CD4-positive, alpha-beta T cell (primary cell): ENCODE measurements at regions not wholly inside any gene's neighbourhood (a gene's known extent, or its start where the extent isn't known, plus 50 kb on each side); places are given as distances from the start of the nearest gene placed in this dataset.

Source experiments
- ATAC-seq: fragments of 200-7000 bp; cut with Tn5 transposase; one replicate; pipeline ENCODE4 v1.10.0; 2022; ENCODE audit warnings: mild to moderate bottlenecking; ENCODE audit not compliant: poor library complexity
- CTCF ChIA-PET: fragments of 350-600 bp; sonication (Branson Sonifier 250); formaldehyde crosslinking; loops from one replicate; lab custom pipeline; 2021; ENCODE audit warnings: antibody characterized with exemption, inconsistent platforms; lab: Charles Lee
- POLR2A ChIA-PET: fragments of 350-600 bp; sonication (Branson Sonifier 250); formaldehyde crosslinking; loops from one replicate; lab custom pipeline; 2021; ENCODE audit warnings: antibody characterized with exemption, inconsistent platforms; lab: Charles Lee
- DNase-seq, 14 experiments: peaks; one replicate each; pipeline ENCODE4 v3.0.0-alpha.2; 2013 to 2020; ENCODE audit warnings: mixed read lengths in 2 of 14
- H3K27ac ChIP-seq, 2 donors: one replicate each; pipeline versions ENCODE4 v1.5.1 to v1.7.0; 2013; ENCODE audit warnings: low read length in 2 of 2, low read depth in 1 of 2, mild to moderate bottlenecking in 1 of 2
- H3K27me3 ChIP-seq, 2 experiments: 1 replicate in 1 of 2; 2 replicates in 1 of 2; pipeline versions ENCODE4 v1.6.1 to v1.7.0; 2013; ENCODE audit warnings: low read length in 2 of 2, control low read depth in 1 of 2, mild to moderate bottlenecking in 1 of 2, moderate library complexity in 1 of 2; ENCODE audit not compliant: insufficient read depth in 2 of 2, control insufficient read depth in 1 of 2
- H3K36me3 ChIP-seq: one replicate; pipeline ENCODE4 v1.6.1; 2013; ENCODE audit warnings: low read length, control low read depth; ENCODE audit not compliant: insufficient read depth
- H3K4me1 ChIP-seq: one replicate; pipeline ENCODE4 v1.6.1; 2013; ENCODE audit warnings: low read length, control low read depth; ENCODE audit not compliant: insufficient read depth
- H3K4me3 ChIP-seq: one replicate; pipeline ENCODE4 v1.5.1; 2013; ENCODE audit warnings: mild to moderate bottlenecking, low read length, moderate library complexity
- H3K9me3 ChIP-seq, 2 experiments: 1 replicate in 1 of 2; 2 replicates in 1 of 2; pipeline versions ENCODE4 v1.6.1 to v1.7.0; 2013; ENCODE audit warnings: low read length in 2 of 2, mild to moderate bottlenecking in 2 of 2, control low read depth in 1 of 2, moderate library complexity in 1 of 2; ENCODE audit not compliant: control insufficient read depth in 1 of 2, insufficient read depth in 1 of 2
- H3K27ac Mint-ChIP-seq: one replicate; pipeline ENCODE4 v1.8.0; 2020; ENCODE audit warnings: mixed read lengths
- H3K27me3 Mint-ChIP-seq: one replicate; pipeline ENCODE4 v1.8.0; 2021; ENCODE audit warnings: mixed read lengths
- H3K36me3 Mint-ChIP-seq: one replicate; pipeline ENCODE4 v1.8.0; 2021; ENCODE audit warnings: low read depth, mixed read lengths
- H3K4me1 Mint-ChIP-seq: one replicate; pipeline ENCODE4 v1.8.0; 2021; ENCODE audit warnings: low read depth, mixed read lengths
- H3K4me3 Mint-ChIP-seq: one replicate; pipeline ENCODE4 v1.8.0; 2020; ENCODE audit warnings: mild to moderate bottlenecking, mixed read lengths
- H3K9me3 Mint-ChIP-seq: one replicate; pipeline ENCODE4 v1.8.0; 2020; ENCODE audit warnings: mixed read lengths
- CTCF ChIP-seq: fragments of 200-600 bp; IDR thresholded peaks from one replicate; pipeline ENCODE4 v1.8.0; 2022; ENCODE audit warnings: antibody characterized with exemption, mild to moderate bottlenecking
- intact Hi-C, 2 experiments: fragments of 100-400 bp; cut with DNase I in 1 of 2; cut with micrococcal nuclease in 1 of 2; formaldehyde crosslinking; loops; one replicate each; pipeline versions ENCODE4 v1.15.1 to v1.9.0; 2023 to 2025; cut with DNase I, micrococcal nuclease

GRCh38 chr12:93181409-93181965 lies 196.2 kb upstream of the NUDT4 start:
- DNase-seq (no peak), ATAC-seq (no peak)
- no peaks in the 10 kb centered on the region for H3K9me3 ChIP-seq
- intact Hi-C loops: no loop called here
- Mint-ChIP-seq H3K4me1 (peaks cover 41% of the 10 kb centered on the region), H3K27ac (no peak overlapping the region), H3K9me3 (no peaks in the 10 kb centered on the region), H3K4me3 (no peak overlapping the region), H3K36me3 (no peaks in the 10 kb centered on the region), H3K27me3 (no peaks in the 10 kb centered on the region)
- H3K36me3 ChIP-seq: no peaks in the 10 kb centered on the region
- no peak overlapping the region for H3K4me3 ChIP-seq
- H3K4me1 ChIP-seq: peaks cover 9% of the 10 kb centered on the region
- ChIA-PET CTCF (no interaction called here), POLR2A (no interaction called here)
- no peak overlapping the region for H3K27ac ChIP-seq
- no peaks in the 10 kb centered on the region for H3K27me3 ChIP-seq
- TF ChIP-seq CTCF: no peak

- no peak overlapping the region for H3K4me3 ChIP-seq
- H3K27ac ChIP-seq: no peak overlapping the region
- ATAC-seq: peak; percentile 67
- H3K27ac Mint-ChIP-seq: peak overlapping the region; percentile 55
- H3K27me3 Mint-ChIP-seq: no peaks in the 10 kb centered on the region
- H3K9me3 Mint-ChIP-seq: no peaks in the 10 kb centered on the region
- H3K36me3 Mint-ChIP-seq: no peaks in the 10 kb centered on the region
- H3K4me3 Mint-ChIP-seq: peak overlapping the region; percentile 2
- H3K4me1 Mint-ChIP-seq: peaks cover 41% of the 10 kb centered on the region
- CTCF ChIA-PET: no interaction called here
- peaks cover 9% of the 10 kb centered on the region for H3K4me1 ChIP-seq
- no peaks in the 10 kb centered on the region for H3K36me3 ChIP-seq
- no peaks in the 10 kb centered on the region for H3K27me3 ChIP-seq
- intact Hi-C loops: no loop called here
- POLR2A ChIA-PET: no interaction called here
- DNase-seq: peak in 3 of 14 experiments; percentile 16 to 49 (median 29)
- H3K9me3 ChIP-seq: no peaks in the 10 kb centered on the region
- TF ChIP-seq CTCF: no peak
Observed at GRCh38 chr12:93183940-93184671, 193.6 kb upstream of the NUDT4 start.

GRCh38 chr12:93184672-93185368 lies 192.9 kb upstream of the NUDT4 start:
- CTCF ChIA-PET: no interaction called here
- intact Hi-C loops: no loop called here
- H3K36me3 Mint-ChIP-seq: no peaks in the 10 kb centered on the region
- no peaks in the 10 kb centered on the region for H3K9me3 Mint-ChIP-seq
- Histone ChIP-seq H3K27ac (no peak overlapping the region), H3K4me1 (peaks cover 9% of the 10 kb centered on the region), H3K9me3 (no peaks in the 10 kb centered on the region), H3K4me3 (no peak overlapping the region), H3K27me3 (no peaks in the 10 kb centered on the region), H3K36me3 (no peaks in the 10 kb centered on the region)
- DNase-seq (no peak), ATAC-seq (no peak)
- no peak overlapping the region for H3K4me3 Mint-ChIP-seq
- no peaks in the 10 kb centered on the region for H3K27me3 Mint-ChIP-seq
- TF ChIP-seq CTCF: no peak
- H3K27ac Mint-ChIP-seq: peak overlapping the region; percentile 55
- POLR2A ChIA-PET: no interaction called here
- H3K4me1 Mint-ChIP-seq: peaks cover 41% of the 10 kb centered on the region
